ENCODE measurements at regions not wholly inside any gene's neighbourhood (a gene's known extent, or its start where the extent isn't known, plus 50 kb on each side); places are given as distances from the start of the nearest gene placed in this dataset.

DNA sequence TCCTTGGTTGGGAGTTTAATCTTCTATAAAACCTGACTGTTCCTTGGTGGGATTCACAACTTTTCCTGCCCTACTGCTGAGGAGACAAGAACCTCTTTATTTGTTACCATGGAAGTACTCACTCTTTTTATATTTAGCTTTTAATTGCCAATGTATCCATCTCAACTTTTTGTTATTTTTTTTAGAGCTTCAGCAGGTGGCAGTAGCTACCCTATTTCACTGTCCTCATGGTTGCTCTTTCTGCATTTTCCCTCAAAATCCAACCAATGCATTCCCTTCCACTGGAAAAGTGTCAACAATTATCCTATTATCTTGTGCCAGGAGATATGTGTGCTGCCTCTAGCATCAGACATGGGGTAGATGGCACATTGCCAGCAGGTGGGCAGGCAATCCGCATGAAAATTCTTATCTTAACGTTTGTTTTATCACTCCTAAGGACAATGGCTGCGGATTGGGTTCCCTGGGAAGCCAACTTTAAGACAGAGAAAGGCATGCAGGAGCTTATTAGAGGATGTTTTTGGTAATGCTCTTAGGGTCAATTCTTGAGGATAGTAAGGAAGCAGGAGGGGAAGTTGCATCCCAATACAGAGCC, 406.4 kb downstream of the SNAPC1 start:
- Histone ChIP-seq H3K9me3 (replicated peaks in 1 of 3) (no peaks in the 10 kb centered on the region), H3K27ac (no peak overlapping the region), H3K36me3 (replicated peaks in 1 of 2) (no peaks in the 10 kb centered on the region), H3K4me1 (replicated peaks in 1 of 2) (no peaks in the 10 kb centered on the region), H3K27me3 (no peaks in the 10 kb centered on the region), H3K4me3 (no peak overlapping the region)
- 48 to 59% (median 56%) methylated on average over 3 of the region's 3 CpGs for WGBS, 4 donors
- DNase-seq = no peak
- no peak for TF ChIP-seq POLR2A (IDR thresholded peaks at IDR 0.05)
- no peak for TF ChIP-seq CTCF (IDR thresholded peaks at IDR 0.05)
- intact Hi-C loops (cut with DNase I) = no loop called here

GRCh38 chr14:62179367-62180018, 417.3 kb downstream of the SNAPC1 start:
- 47 to 59% (median 50%) methylated on average over 5 of the region's 5 CpGs for WGBS, 4 donors
- Histone ChIP-seq H3K4me1 (replicated peaks in 1 of 2) (no peaks in the 10 kb centered on the region), H3K4me3 (no peak overlapping the region), H3K27ac (no peak overlapping the region), H3K9me3 (replicated peaks in 1 of 3) (no peaks in the 10 kb centered on the region), H3K27me3 (no peaks in the 10 kb centered on the region), H3K36me3 (replicated peaks in 1 of 2) (no peaks in the 10 kb centered on the region)
- peak; percentile 45 to 90 (median 63) for DNase-seq
- TF ChIP-seq CTCF (IDR thresholded peaks at IDR 0.05) = peak; percentile 22 to 58 (median 47)
- TF ChIP-seq POLR2A (IDR thresholded peaks at IDR 0.05) = no peak
- intact Hi-C loops (cut with DNase I) = loop anchor here in 1 of 2 donors (10.0 kb wide), 1 partner anchor 1105 kb away; no protein-coding TSS in a partner anchor

DNA sequence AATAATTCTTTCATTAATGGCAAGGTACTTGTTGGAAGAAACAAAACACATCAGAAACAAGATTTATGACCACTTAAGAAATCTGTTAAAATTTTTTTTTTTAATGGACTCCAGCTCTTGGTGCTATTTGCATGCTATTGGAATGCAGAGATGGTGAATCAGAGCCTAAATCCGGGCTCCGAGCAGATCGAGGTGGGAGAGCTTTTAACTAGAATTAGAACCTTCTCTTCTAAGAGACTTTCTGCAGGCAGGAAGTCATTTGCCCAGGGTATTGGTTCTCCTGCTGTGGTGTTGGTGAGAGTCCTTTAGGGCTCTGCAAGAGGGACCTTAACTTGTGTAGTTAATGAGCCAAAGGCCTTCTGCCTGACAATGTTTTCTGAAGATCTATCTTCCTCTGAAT, 419.4 kb downstream of the SNAPC1 start:
- 67 to 85% (median 81%) methylated on average over 3 of the region's 3 CpGs for WGBS, 4 donors
- Histone ChIP-seq H3K9me3 (replicated peaks in 1 of 3) (no peaks in the 10 kb centered on the region), H3K36me3 (replicated peaks in 1 of 2) (no peaks in the 10 kb centered on the region), H3K27me3 (no peaks in the 10 kb centered on the region), H3K27ac (no peak overlapping the region), H3K4me3 (no peak overlapping the region), H3K4me1 (replicated peaks in 1 of 2) (no peaks in the 10 kb centered on the region)
- intact Hi-C loops (cut with DNase I) = no loop called here
- TF ChIP-seq POLR2A (IDR thresholded peaks at IDR 0.05) (no peak), CTCF (IDR thresholded peaks at IDR 0.05) (no peak)
- no peak for DNase-seq

- H3K27me3 ChIP-seq = no peaks in the 10 kb centered on the region
- no peak overlapping the region for H3K27ac ChIP-seq
- TF ChIP-seq POLR2A (IDR thresholded peaks at IDR 0.05) (no peak), CTCF (IDR thresholded peaks at IDR 0.05) (no peak)
- intact Hi-C loops (cut with DNase I) = no loop called here
- no peaks in the 10 kb centered on the region for H3K36me3 ChIP-seq (replicated peaks in 1 of 2)
- H3K4me3 ChIP-seq = no peak overlapping the region
- WGBS, 4 donors = 18 to 33% (median 31%) methylated on average over 1 of the region's 1 CpG
- no peak for DNase-seq
- H3K9me3 ChIP-seq (replicated peaks in 1 of 3) = no peaks in the 10 kb centered on the region
- H3K4me1 ChIP-seq (replicated peaks in 1 of 2) = no peaks in the 10 kb centered on the region
These were observed 422.9 kb downstream of the SNAPC1 start for GRCh38 chr14:62185078-62185477.

Measured in adrenal gland (tissue), 9 donors.